SU-DHL-6 (cell line): ENCODE measurements at regions not wholly inside any gene's neighbourhood (a gene's known extent, or its start where the extent isn't known, plus 50 kb on each side); places are given as distances from the start of the nearest gene placed in this dataset.

Experiments used
- CTCF ChIP-seq: fragments of 200-600 bp; sonication (generic); IDR thresholded peaks from one replicate; pipeline ENCODE4 v1.5.1; 2017; ENCODE audit warnings: antibody characterized with exemption, mild to moderate bottlenecking, low read length, moderate library complexity; ENCODE audit not compliant: insufficient read depth, poor library complexity, severe bottlenecking
- EZH2phosphoT487 ChIP-seq: fragments of 200-600 bp; sonication (generic), shearing (Covaris generic); conservative IDR thresholded peaks from 2 replicates; pipeline ENCODE4 v1.6.1; 2018; ENCODE audit warnings: mild to moderate bottlenecking, antibody characterized with exemption, low read length, moderate library complexity, mixed read lengths

DNA sequence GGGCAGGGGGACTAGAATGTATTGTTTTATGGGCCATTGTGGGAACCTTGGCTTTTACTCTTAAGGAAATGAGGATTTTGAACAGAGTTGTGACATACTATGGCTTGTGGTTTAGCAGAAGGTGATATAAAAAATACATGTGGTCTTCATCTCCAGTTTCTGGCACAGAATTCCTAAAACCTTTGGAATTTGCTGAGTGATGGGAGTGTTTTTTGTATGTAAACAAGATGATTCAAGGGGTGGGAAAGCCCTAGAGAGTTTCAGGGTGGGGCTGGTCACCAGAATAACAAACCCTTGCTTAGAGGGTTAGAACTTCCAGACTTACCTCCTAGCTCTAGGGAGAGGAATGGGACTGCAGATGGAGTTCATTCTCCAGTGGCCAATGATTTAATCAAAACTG lies 316.1 kb downstream of the PHKB start:
- TF ChIP-seq CTCF (no peak), EZH2phosphoT487 (no peak)
